Limb (tissue), 2 donors: ENCODE measurements at regions not wholly inside any gene's neighbourhood (a gene's known extent, or its start where the extent isn't known, plus 50 kb on each side); places are given as distances from the start of the nearest gene placed in this dataset.
"Not testable (repeated sequence)": the region's sequence is repeated elsewhere in the genome, so short reads cannot be mapped to it uniquely, and the experiment has no call there.

Source experiments
- DNase-seq, 2 donors: peaks; one replicate each; pipeline ENCODE4 v3.0.0-alpha.2; 2016; ENCODE audit errors: extremely low spot score in 2 of 2

DNA sequence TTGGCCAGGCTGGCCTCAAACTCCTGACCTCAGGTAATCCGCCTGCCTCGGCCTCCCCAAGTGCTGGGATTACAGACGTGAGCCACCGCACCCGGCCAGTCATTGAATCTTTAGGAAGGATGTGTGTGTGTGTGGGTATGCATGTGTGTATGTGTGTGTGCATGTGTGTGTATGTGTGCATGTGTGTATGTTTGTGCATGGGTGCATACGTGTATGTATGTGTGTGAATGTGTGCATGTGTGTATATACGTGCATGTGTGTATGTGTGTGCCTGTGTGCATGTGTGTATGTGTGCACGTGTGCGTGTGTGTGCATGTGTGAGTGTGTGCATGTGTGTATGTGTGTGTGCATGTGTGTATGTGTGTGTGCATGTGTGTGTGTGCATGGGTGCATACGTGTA, 120.1 kb upstream of the SHH start:
- DNase-seq: not testable (repeated sequence)

GRCh38 chr7:155931396-155932085, 119.3 kb upstream of the SHH start:
- no peak for DNase-seq

GRCh38 chr7:155930527-155930926, 118.3 kb upstream of the SHH start:
- DNase-seq: no peak

GRCh38 chr7:155930061-155930460, 117.8 kb upstream of the SHH start:
- no peak for DNase-seq

- no peak for DNase-seq
Observed at GRCh38 chr7:155928583-155928982, 116.3 kb upstream of the SHH start.

DNA sequence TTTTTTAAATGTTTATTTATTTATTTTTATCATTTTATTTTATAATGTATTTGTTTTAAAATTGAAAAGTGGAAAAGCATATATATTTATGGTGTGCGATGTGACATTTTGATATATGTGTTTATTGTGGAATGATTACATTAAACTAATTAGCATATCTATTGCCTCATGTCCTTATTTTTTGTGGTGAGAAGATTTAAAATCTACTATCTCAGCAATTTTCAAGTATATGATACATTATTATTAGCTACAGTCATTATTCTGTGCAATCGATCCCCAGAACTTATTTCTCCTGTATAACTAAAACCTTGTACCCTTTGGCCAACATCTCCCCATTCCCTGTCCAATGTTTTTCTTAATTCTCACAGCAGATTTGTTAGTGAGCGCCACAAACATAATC, 115.6 kb upstream of the SHH start:
- no peak for DNase-seq

GRCh38 chr7:155925682-155926081, 113.4 kb upstream of the SHH start:
- no peak for DNase-seq

GRCh38 chr7:155922067-155922816, 110.0 kb upstream of the SHH start:
- no peak for DNase-seq

- no peak for DNase-seq
Observed at GRCh38 chr7:155921804-155922066, 109.5 kb upstream of the SHH start.

DNA sequence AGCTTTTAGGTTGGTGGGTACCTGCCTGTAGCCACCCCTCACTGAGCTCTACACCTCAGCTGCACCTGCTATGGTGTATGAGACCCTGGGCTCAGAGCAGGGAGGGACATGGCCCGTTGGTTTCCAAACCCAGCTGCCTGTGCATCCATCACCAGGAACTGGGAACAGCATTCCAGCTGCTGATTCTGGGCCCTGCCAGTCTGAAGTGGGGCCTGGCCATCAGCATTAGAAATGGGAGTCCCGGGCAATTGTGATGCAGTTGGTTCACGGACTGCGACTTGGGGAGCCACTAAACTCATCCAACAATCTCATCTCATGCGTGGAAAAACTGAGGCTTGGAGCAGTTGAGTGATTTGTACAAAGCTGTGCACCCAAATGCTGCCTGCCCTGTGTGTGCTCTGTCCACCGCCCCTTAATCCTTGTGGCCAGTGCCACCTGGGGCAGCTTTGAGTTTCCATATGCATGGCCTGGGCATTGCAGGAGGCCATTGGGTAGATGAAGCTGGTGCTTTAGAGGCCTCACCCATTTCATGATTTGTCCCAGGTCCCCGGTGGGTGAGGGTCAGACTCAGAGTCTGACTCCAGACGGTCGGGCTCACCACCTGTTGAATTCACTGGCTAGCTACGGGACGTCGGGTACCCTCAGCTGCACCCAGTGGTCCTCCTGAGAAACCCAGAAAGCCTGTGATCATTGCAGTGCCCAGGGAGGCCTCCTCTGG, 109.0 kb upstream of the SHH start:
- no peak for DNase-seq

DNA sequence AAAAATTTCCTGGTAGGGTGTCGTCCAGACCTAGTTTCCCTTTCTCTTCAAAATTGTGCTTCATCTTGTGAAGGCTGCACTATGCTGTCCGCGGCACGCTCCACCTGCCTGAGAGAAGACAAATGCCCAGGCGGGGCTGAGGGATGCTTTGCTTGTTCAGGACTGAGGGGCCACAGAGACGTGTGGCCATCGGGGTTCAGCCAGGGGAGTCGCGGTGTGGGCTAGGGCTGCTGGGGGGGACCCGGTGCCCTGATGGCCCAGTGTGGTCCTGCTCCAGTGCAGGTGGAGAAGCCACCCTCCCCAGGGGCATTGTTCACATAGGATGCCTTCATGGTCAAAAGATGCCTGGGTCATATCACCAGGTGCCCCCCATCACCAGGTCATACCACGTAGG, 107.8 kb upstream of the SHH start:
- DNase-seq: no peak

- no peak for DNase-seq
Observed at GRCh38 chr7:155919391-155920067, 107.3 kb upstream of the SHH start.

GRCh38 chr7:155918720-155919390, 106.6 kb upstream of the SHH start:
- no peak for DNase-seq

DNA sequence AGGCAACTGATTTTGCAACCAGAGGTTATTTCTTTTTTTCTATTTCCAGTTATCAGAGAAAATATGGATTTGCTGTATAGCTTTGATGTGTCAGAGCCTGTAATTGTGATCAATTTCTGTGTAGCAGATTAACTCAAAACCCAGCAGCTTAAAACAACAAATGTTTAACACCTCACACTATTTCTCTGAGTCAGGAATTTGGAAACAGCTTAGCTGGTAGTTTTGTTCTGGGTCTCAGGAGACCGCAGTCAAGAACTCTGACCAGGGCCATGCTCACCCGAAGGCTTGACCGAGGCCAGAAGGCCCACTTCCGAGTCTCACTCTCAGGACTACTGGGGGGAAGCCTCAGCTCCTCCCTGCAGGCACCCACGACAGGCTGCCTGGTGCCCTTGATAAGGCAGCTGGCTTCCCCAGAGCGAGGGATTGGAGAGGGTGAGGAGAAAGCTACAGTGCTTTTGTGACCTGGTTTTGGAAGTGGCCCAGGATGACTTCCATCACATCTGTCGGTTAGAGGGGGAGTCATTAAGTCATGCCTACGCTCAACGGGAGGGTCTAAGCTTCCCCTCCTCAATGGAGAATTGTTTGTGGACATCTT, 105.7 kb upstream of the SHH start:
- DNase-seq: no peak

DNA sequence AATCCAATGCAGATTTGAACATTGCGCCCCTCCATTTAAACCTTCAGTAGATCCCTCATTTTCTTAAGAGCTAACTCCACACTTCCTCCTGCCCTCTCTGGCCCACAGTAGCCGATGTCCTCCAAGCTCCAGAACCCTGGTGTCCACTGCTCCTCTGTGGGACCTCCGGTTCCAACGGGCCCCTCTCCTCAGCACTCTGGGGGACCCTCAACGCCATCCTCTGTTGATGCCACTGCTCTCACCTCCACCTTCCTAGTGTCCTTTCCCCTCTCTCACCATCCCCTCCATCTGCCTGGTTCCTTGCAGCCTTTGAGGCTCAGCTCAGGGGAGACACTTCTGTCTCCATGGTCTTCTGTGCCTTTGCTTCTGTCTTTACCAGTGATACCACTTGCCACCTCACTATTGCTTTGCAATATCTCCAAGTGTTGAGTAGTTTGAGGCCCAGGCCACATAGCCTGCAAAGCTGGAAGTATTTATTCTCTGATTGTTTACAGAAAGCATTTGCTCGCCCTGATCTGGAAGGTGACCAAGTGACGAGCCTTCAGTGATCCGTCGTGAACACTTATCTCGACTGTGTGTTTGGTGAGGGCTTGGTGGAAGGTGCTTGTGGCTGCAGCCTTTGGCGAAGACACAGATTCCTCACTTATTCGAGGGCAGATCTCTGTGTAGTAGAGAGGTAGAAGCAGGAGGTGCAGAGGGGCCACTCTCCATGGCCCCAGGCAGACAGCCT, 104.8 kb upstream of the SHH start:
- DNase-seq: no peak

DNA sequence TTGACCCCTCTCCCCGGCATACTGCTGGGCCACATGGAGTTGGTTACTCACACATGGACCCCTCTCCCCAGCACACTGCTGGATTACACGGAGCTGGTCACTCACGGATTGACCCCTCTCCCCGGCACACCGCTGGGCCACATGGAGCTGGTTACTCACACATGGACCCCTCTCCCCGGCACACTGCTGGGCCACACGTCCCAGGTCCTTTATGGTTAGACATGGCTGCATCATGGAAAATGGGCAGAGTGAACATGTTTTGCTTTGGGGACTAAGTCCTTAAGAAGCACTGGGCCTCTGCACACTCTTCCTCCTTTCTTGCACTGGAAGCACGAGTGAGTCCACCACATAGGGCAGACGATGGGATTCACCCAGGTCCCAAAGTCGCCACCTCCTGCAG, 102.1 kb upstream of the SHH start:
- DNase-seq: no peak

GRCh38 chr7:155913719-155914118, 101.5 kb upstream of the SHH start:
- DNase-seq: no peak

GRCh38 chr7:155913291-155913690, 101.0 kb upstream of the SHH start:
- peak in 1 of 2 donors; percentile 11 for DNase-seq

- no peak for DNase-seq
Observed at GRCh38 chr7:155911471-155912105, 99.3 kb upstream of the SHH start.

DNA sequence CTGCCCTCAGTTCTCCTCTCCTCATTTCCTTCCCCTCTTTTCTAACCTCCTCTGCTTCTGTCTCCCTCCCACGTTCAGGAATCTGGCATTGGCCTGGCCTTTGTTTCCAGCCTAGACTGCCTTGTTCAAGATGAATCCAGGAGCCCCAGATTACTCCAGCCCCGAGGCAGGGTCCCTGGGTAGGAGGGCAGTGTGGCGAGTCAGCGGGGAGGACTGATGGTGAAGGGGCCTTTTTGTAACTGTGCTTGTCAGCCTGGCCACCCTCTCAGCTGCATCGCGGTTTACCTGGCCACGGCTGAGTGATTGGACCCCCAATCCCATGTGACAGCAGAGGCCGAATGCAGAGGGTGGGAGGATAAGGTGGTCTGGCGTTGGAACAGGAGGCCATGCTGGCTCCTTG, 96.1 kb upstream of the SHH start:
- no peak for DNase-seq
